IMR-90 (cell line): ENCODE measurements at regions not wholly inside any gene's neighbourhood (a gene's known extent, or its start where the extent isn't known, plus 50 kb on each side); places are given as distances from the start of the nearest gene placed in this dataset.

Experiments used
- ATAC-seq: fragments of 200-7000 bp; cut with Tn5 transposase; 2 replicates; pipeline ENCODE4 v1.9.1; 2020; ENCODE audit warnings: low read depth, mild to moderate bottlenecking, moderate library complexity
- BruUV-seq: library from RNA; stranded (reverse); fragments of 400-500 nt; replicated peaks from 2 replicates; lab custom pipeline; 2021; lab: Mats Ljungman, UMichigan
- CTCF ChIA-PET: fragments of 300-600 bp; formaldehyde crosslinking; extraction: SDS; loops from one replicate; lab custom pipeline; 2021; ENCODE audit warnings: antibody characterized with exemption; lab: Yijun Ruan, JAX
- POLR2A ChIA-PET: fragments of 300-600 bp; sonication (Branson Sonifier 250); formaldehyde crosslinking; loops from one replicate; lab custom pipeline; 2022; ENCODE audit warnings: antibody characterized with exemption; ENCODE audit not compliant: unreplicated experiment; lab: Charles Lee
- DNase-seq: peaks from one replicate; pipeline ENCODE4 v3.0.0; 2013
- H2AFZ ChIP-seq: replicated peaks from 2 replicates; pipeline ENCODE3; 2013; ENCODE audit warnings: low read length, mild to moderate bottlenecking; ENCODE audit not compliant: poor library complexity
- H2AK5ac ChIP-seq: 2 replicates; pipeline ENCODE4 v1.6.1; 2013; ENCODE audit warnings: low read depth, low read length, inconsistent platforms
- H2AK9ac ChIP-seq: replicated peaks from 2 replicates; pipeline ENCODE3; 2013; ENCODE audit warnings: mild to moderate bottlenecking, low read depth, low read length, moderate library complexity; ENCODE audit not compliant: poor library complexity
- H2BK120ac ChIP-seq: 2 replicates; pipeline ENCODE4 v1.6.1; 2013; ENCODE audit warnings: low read depth, low read length, inconsistent platforms
- H2BK15ac ChIP-seq: 3 replicates; pipeline ENCODE4 v1.6.1; 2013; ENCODE audit warnings: low read depth, low read length, inconsistent platforms
- H2BK20ac ChIP-seq: 2 replicates; pipeline ENCODE4 v1.6.1; 2013; ENCODE audit warnings: low read depth, mild to moderate bottlenecking, inconsistent platforms, low read length, moderate library complexity
- H2BK5ac ChIP-seq: 2 replicates; pipeline ENCODE4 v1.6.1; 2013; ENCODE audit warnings: mild to moderate bottlenecking, low read depth, low read length, inconsistent platforms; ENCODE audit not compliant: poor library complexity, severe bottlenecking
- H3K14ac ChIP-seq: replicated peaks from 2 replicates; pipeline ENCODE4 v1.6.1; 2013; ENCODE audit warnings: low read depth, low read length, inconsistent platforms
- H3K18ac ChIP-seq: 2 replicates; pipeline ENCODE4 v1.6.1; 2013; ENCODE audit warnings: low read depth, low read length, control low read depth
- H3K23ac ChIP-seq: 2 replicates; pipeline ENCODE4 v1.6.1; 2013; ENCODE audit warnings: low read depth, low read length, inconsistent platforms
- H3K27ac ChIP-seq: 2 replicates; pipeline ENCODE4 v1.5.1; 2013; ENCODE audit warnings: mild to moderate bottlenecking, control low read depth, low read length; ENCODE audit not compliant: insufficient read depth
- H3K27me3 ChIP-seq: 2 replicates; pipeline ENCODE4 v1.6.1; 2013; ENCODE audit warnings: low read length; ENCODE audit not compliant: control insufficient read depth, insufficient read depth
- H3K36me3 ChIP-seq: 2 replicates; pipeline ENCODE4 v1.6.1; 2013; ENCODE audit warnings: low read length, mixed read lengths; ENCODE audit not compliant: control insufficient read depth, insufficient read depth
- H3K4ac ChIP-seq: 2 replicates; pipeline ENCODE4 v1.6.1; 2013; ENCODE audit warnings: low read depth, low read length, inconsistent platforms
- H3K4me1 ChIP-seq: 2 replicates; pipeline ENCODE4 v1.6.1; 2013; ENCODE audit warnings: low read length, mixed read lengths; ENCODE audit not compliant: control insufficient read depth, insufficient read depth
- H3K4me2 ChIP-seq: 2 replicates; pipeline ENCODE4 v1.6.1; 2013; ENCODE audit warnings: low read depth, mild to moderate bottlenecking, control low read depth, low read length, moderate library complexity
- H3K4me3 ChIP-seq: 2 replicates; pipeline ENCODE4 v1.5.1; 2013; ENCODE audit warnings: low read depth, mild to moderate bottlenecking, control low read depth, low read length, moderate library complexity; ENCODE audit not compliant: insufficient read depth
- H3K56ac ChIP-seq: 2 replicates; pipeline ENCODE4 v1.6.1; 2013; ENCODE audit warnings: low read length, inconsistent platforms; ENCODE audit not compliant: insufficient read depth; ENCODE audit errors: extremely low read depth
- H3K79me1 ChIP-seq, 2 experiments: 2 replicates each; pipeline ENCODE4 v1.6.1; 2013; ENCODE audit warnings: low read length in 2 of 2, inconsistent platforms in 1 of 2, low read depth in 1 of 2
- H3K9ac ChIP-seq: 2 replicates; pipeline ENCODE4 v1.6.1; 2013; ENCODE audit warnings: low read depth, low read length, control low read depth
- H3K9me1 ChIP-seq: 2 replicates; pipeline ENCODE4 v1.6.1; 2013; ENCODE audit warnings: low read length, inconsistent platforms; ENCODE audit not compliant: insufficient read depth
- H3K9me3 ChIP-seq: 2 replicates; pipeline ENCODE4 v1.6.1; 2013; ENCODE audit warnings: low read length; ENCODE audit not compliant: control insufficient read depth, insufficient read depth
- H4K20me1 ChIP-seq: 2 replicates; pipeline ENCODE4 v1.6.1; 2013; ENCODE audit warnings: low read length, inconsistent platforms; ENCODE audit not compliant: insufficient read depth
- H4K5ac ChIP-seq: 2 replicates; pipeline ENCODE4 v1.6.1; 2013; ENCODE audit warnings: mild to moderate bottlenecking, low read depth, low read length, control low read depth
- H4K8ac ChIP-seq, 2 experiments: 2 replicates each; pipeline ENCODE4 v1.6.1; 2013; ENCODE audit warnings: low read depth in 2 of 2, low read length in 2 of 2, control low read depth in 1 of 2, inconsistent platforms in 1 of 2
- H4K91ac ChIP-seq: 2 replicates; pipeline ENCODE4 v1.6.1; 2013; ENCODE audit warnings: low read depth, low read length, inconsistent platforms; ENCODE audit not compliant: insufficient read depth
- CEBPB ChIP-seq: IDR thresholded peaks from 2 replicates; pipeline ENCODE4 v1.6.1; 2012; ENCODE audit warnings: low read depth, low read length, improper control_type of control experiment
- CHD1 ChIP-seq: IDR thresholded peaks from 2 replicates; pipeline ENCODE4 v1.6.1; 2012; ENCODE audit warnings: low read depth, low read length, improper control_type of control experiment
- FOS ChIP-seq: fragments of 150-350 bp; IDR thresholded peaks from 2 replicates; pipeline ENCODE4 v1.6.1; 2016; ENCODE audit warnings: low read depth, low read length
- MAFK ChIP-seq: IDR thresholded peaks from 2 replicates; pipeline ENCODE4 v1.6.1; 2012; ENCODE audit warnings: low read depth, low read length, improper control_type of control experiment
- MXI1 ChIP-seq: IDR thresholded peaks from 2 replicates; pipeline ENCODE4 v1.6.1; 2012; ENCODE audit warnings: low read depth, mild to moderate bottlenecking, low read length, moderate library complexity, borderline replicate concordance
- NFE2L2 ChIP-seq: fragments of 150-350 bp; IDR thresholded peaks from 2 replicates; pipeline ENCODE4 v1.6.1; 2016; ENCODE audit warnings: low read depth, mild to moderate bottlenecking, low read length
- POLR2A ChIP-seq: IDR thresholded peaks from 2 replicates; pipeline ENCODE4 v1.6.1; 2012; ENCODE audit warnings: mild to moderate bottlenecking, low read depth, low read length
- RAD21 ChIP-seq: IDR thresholded peaks from 2 replicates; pipeline ENCODE4 v1.6.1; 2012; ENCODE audit warnings: low read length, improper control_type of control experiment
- RCOR1 ChIP-seq: IDR thresholded peaks from 2 replicates; pipeline ENCODE4 v1.6.1; 2012; ENCODE audit warnings: mild to moderate bottlenecking, low read length, improper control_type of control experiment; ENCODE audit not compliant: insufficient replicate concordance
- RFX5 ChIP-seq: IDR thresholded peaks from 2 replicates; pipeline ENCODE4 v1.8.0; 2012; ENCODE audit warnings: low read depth, mild to moderate bottlenecking, low read length, moderate library complexity
- SMC3 ChIP-seq: fragments of 150-350 bp; IDR thresholded peaks from 2 replicates; pipeline ENCODE4 v1.6.1; 2016; ENCODE audit warnings: low read depth, mild to moderate bottlenecking, antibody characterized with exemption, low read length, moderate library complexity
- dilution Hi-C: fragments of 300-500 bp; cut with HindIII; formaldehyde crosslinking; loops from one replicate; pipeline ENCODE4 v1.14.3; 2018; ENCODE audit warnings: low sequenced_read_pairs; ENCODE audit not compliant: unreplicated experiment
- in situ Hi-C: fragments of 300-500 bp; cut with MboI; formaldehyde crosslinking; loops from 3 replicates; pipeline ENCODE4 v1.14.3; 2019; ENCODE audit warnings: low sequenced_read_pairs, inconsistent platforms, mixed read lengths
- intact Hi-C: fragments of 100-400 bp; cut with micrococcal nuclease; formaldehyde crosslinking; loops from 2 replicates; pipeline ENCODE4 v1.10.0; 2022
- TF ChIP-seq, protein P1 (sequence below): fragments of 150-350 bp; IDR thresholded peaks from 2 replicates; pipeline ENCODE4 v1.6.1; 2017; ENCODE audit warnings: mild to moderate bottlenecking, antibody characterized with exemption, low read length, low read depth
- TF ChIP-seq, protein P2 (sequence below): conservative IDR thresholded peaks from 2 replicates; pipeline ENCODE4 v1.5.1; 2012; ENCODE audit warnings: mild to moderate bottlenecking, low read depth, low read length, improper control_type of control experiment
- TF ChIP-seq, protein P3 (sequence below): fragments of 150-350 bp; IDR thresholded peaks from 2 replicates; pipeline ENCODE4 v1.6.1; 2016; ENCODE audit warnings: low read depth, mild to moderate bottlenecking, low read length, moderate library complexity, borderline replicate concordance

DNA sequence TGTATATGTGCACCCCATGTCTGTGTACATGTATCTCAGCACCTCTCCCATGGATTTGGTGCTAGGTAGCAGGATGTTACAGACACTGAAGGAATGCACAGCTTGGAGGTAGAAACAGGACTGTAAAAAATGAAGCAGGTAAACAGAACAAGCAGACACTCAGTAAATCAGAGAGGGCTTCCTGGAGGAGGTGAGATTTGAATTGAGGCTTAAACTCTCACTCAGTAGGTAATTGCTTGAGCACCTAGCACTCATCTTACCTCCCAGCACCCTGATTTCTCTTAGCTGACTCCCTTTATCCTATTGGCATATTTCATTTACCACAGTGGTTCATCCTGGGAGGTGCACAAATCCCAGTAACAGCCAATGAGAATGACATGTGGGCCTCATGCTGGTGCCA lies 537.9 kb upstream of the RAB6C start:
- Histone ChIP-seq H3K4me1 (no peaks in the 10 kb centered on the region), H2BK5ac (no peak overlapping the region), H4K5ac (no peak overlapping the region), H2BK120ac (no peak overlapping the region), H4K91ac (no peak overlapping the region), H2AFZ (no peak overlapping the region), H3K4me2 (no peak overlapping the region), H4K8ac (no peak overlapping the region), H3K27me3 (no peaks in the 10 kb centered on the region), H3K18ac (no peak overlapping the region), H2BK20ac (no peak overlapping the region), H2AK9ac (no peak overlapping the region), H4K20me1 (no peaks in the 10 kb centered on the region), H3K9ac (no peak overlapping the region), H2AK5ac (no peak overlapping the region), H3K14ac (no peak overlapping the region), H3K9me1 (no peaks in the 10 kb centered on the region), H3K79me1 (no peaks in the 10 kb centered on the region), H3K9me3 (peaks cover 37% of the 10 kb centered on the region), H3K36me3 (no peaks in the 10 kb centered on the region), H3K23ac (no peak overlapping the region), H3K27ac (no peak overlapping the region), H2BK15ac (no peak overlapping the region), H3K56ac (no peak overlapping the region), H3K4me3 (no peak overlapping the region), H3K4ac (no peak overlapping the region)
- no peak for DNase-seq
- BruUV-seq = no TSS peak
- intact Hi-C loops = no loop called here
- TF ChIP-seq, protein P1, sequence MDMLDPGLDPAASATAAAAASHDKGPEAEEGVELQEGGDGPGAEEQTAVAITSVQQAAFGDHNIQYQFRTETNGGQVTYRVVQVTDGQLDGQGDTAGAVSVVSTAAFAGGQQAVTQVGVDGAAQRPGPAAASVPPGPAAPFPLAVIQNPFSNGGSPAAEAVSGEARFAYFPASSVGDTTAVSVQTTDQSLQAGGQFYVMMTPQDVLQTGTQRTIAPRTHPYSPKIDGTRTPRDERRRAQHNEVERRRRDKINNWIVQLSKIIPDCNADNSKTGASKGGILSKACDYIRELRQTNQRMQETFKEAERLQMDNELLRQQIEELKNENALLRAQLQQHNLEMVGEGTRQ = no peak
- TF ChIP-seq, protein P2, sequence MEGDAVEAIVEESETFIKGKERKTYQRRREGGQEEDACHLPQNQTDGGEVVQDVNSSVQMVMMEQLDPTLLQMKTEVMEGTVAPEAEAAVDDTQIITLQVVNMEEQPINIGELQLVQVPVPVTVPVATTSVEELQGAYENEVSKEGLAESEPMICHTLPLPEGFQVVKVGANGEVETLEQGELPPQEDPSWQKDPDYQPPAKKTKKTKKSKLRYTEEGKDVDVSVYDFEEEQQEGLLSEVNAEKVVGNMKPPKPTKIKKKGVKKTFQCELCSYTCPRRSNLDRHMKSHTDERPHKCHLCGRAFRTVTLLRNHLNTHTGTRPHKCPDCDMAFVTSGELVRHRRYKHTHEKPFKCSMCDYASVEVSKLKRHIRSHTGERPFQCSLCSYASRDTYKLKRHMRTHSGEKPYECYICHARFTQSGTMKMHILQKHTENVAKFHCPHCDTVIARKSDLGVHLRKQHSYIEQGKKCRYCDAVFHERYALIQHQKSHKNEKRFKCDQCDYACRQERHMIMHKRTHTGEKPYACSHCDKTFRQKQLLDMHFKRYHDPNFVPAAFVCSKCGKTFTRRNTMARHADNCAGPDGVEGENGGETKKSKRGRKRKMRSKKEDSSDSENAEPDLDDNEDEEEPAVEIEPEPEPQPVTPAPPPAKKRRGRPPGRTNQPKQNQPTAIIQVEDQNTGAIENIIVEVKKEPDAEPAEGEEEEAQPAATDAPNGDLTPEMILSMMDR = no peak
- TF ChIP-seq RFX5 (no peak), NFE2L2 (no peak), POLR2A (no peak), SMC3 (no peak), RCOR1 (no peak), FOS (no peak), CEBPB (no peak), RAD21 (no peak), MAFK (no peak), CHD1 (no peak), MXI1 (no peak)
- TF ChIP-seq, protein P3, sequence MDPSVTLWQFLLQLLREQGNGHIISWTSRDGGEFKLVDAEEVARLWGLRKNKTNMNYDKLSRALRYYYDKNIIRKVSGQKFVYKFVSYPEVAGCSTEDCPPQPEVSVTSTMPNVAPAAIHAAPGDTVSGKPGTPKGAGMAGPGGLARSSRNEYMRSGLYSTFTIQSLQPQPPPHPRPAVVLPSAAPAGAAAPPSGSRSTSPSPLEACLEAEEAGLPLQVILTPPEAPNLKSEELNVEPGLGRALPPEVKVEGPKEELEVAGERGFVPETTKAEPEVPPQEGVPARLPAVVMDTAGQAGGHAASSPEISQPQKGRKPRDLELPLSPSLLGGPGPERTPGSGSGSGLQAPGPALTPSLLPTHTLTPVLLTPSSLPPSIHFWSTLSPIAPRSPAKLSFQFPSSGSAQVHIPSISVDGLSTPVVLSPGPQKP = no peak
- POLR2A ChIA-PET = no interaction called here
- dilution Hi-C loops = no loop called here
- CTCF ChIA-PET = no interaction called here
- in situ Hi-C loops = no loop called here
- no peak for ATAC-seq
